OCI-LY1 (cell line): ENCODE measurements at regions not wholly inside any gene's neighbourhood (a gene's known extent, or its start where the extent isn't known, plus 50 kb on each side); places are given as distances from the start of the nearest gene placed in this dataset.

ENCODE experiments used
- CTCF ChIP-seq: fragments of 200-600 bp; sonication (generic), shearing (Covaris generic); IDR thresholded peaks from 2 replicates; pipeline ENCODE4 v1.5.1; 2017; ENCODE audit warnings: mild to moderate bottlenecking, antibody characterized with exemption, low read length, moderate library complexity, mixed read lengths
- EZH2 ChIP-seq: fragments of 200-600 bp; sonication (generic), shearing (Covaris generic); IDR thresholded peaks from 2 replicates; pipeline ENCODE4 v1.8.0; 2017; ENCODE audit warnings: borderline replicate concordance, mixed run types, mild to moderate bottlenecking, antibody characterized with exemption, low read length, moderate library complexity, mixed read lengths

GRCh38 chr13:33766329-33767123 is 51.4 kb upstream of the RFC3 start:
- no peak for TF ChIP-seq EZH2
- TF ChIP-seq CTCF, result no peak
